ENCODE measurements at regions not wholly inside any gene's neighbourhood (a gene's known extent, or its start where the extent isn't known, plus 50 kb on each side); places are given as distances from the start of the nearest gene placed in this dataset.
"Not testable (repeated sequence)": the region's sequence is repeated elsewhere in the genome, so short reads cannot be mapped to it uniquely, and the experiment has no call there.

DNA sequence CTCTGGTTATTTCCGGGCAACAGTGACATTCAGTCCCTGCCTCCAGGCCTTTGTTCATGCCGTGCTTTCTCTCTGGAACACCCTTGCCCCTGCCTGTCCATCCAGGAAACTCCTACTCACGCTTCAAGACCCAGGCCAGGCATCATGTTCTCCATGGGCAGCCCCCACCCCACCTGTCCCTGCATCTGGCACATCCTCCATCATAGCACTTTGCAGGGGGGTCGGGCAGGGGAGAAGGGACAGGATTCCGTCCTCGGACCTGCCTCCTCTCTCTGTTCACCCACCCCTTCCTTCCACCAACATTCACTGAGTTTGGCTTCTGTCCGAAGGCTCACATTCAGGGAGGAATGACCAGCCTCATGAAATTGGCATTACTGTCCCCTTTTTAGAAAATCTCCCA lies 206.1 kb downstream of the MATN1 start:
- TF ChIP-seq, protein P1, sequence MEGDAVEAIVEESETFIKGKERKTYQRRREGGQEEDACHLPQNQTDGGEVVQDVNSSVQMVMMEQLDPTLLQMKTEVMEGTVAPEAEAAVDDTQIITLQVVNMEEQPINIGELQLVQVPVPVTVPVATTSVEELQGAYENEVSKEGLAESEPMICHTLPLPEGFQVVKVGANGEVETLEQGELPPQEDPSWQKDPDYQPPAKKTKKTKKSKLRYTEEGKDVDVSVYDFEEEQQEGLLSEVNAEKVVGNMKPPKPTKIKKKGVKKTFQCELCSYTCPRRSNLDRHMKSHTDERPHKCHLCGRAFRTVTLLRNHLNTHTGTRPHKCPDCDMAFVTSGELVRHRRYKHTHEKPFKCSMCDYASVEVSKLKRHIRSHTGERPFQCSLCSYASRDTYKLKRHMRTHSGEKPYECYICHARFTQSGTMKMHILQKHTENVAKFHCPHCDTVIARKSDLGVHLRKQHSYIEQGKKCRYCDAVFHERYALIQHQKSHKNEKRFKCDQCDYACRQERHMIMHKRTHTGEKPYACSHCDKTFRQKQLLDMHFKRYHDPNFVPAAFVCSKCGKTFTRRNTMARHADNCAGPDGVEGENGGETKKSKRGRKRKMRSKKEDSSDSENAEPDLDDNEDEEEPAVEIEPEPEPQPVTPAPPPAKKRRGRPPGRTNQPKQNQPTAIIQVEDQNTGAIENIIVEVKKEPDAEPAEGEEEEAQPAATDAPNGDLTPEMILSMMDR (IDR thresholded peaks at IDR 0.05; ENCODE audit: low read depth, low read length, missing input control) = not testable (repeated sequence)
- TF ChIP-seq ATF3 (IDR thresholded peaks at IDR 0.05); TAF1 (conservative IDR thresholded peaks at IDR 0.05); RAD21 (IDR thresholded peaks at IDR 0.05); GABPA (IDR thresholded peaks at IDR 0.05 in 1 of 2, conservative IDR thresholded peaks at IDR 0.05 in 1 of 2): not testable (repeated sequence)
- TF ChIP-seq, protein P2, sequence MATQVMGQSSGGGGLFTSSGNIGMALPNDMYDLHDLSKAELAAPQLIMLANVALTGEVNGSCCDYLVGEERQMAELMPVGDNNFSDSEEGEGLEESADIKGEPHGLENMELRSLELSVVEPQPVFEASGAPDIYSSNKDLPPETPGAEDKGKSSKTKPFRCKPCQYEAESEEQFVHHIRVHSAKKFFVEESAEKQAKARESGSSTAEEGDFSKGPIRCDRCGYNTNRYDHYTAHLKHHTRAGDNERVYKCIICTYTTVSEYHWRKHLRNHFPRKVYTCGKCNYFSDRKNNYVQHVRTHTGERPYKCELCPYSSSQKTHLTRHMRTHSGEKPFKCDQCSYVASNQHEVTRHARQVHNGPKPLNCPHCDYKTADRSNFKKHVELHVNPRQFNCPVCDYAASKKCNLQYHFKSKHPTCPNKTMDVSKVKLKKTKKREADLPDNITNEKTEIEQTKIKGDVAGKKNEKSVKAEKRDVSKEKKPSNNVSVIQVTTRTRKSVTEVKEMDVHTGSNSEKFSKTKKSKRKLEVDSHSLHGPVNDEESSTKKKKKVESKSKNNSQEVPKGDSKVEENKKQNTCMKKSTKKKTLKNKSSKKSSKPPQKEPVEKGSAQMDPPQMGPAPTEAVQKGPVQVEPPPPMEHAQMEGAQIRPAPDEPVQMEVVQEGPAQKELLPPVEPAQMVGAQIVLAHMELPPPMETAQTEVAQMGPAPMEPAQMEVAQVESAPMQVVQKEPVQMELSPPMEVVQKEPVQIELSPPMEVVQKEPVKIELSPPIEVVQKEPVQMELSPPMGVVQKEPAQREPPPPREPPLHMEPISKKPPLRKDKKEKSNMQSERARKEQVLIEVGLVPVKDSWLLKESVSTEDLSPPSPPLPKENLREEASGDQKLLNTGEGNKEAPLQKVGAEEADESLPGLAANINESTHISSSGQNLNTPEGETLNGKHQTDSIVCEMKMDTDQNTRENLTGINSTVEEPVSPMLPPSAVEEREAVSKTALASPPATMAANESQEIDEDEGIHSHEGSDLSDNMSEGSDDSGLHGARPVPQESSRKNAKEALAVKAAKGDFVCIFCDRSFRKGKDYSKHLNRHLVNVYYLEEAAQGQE (IDR thresholded peaks at IDR 0.05) = not testable (repeated sequence)
- TF ChIP-seq, protein P3, sequence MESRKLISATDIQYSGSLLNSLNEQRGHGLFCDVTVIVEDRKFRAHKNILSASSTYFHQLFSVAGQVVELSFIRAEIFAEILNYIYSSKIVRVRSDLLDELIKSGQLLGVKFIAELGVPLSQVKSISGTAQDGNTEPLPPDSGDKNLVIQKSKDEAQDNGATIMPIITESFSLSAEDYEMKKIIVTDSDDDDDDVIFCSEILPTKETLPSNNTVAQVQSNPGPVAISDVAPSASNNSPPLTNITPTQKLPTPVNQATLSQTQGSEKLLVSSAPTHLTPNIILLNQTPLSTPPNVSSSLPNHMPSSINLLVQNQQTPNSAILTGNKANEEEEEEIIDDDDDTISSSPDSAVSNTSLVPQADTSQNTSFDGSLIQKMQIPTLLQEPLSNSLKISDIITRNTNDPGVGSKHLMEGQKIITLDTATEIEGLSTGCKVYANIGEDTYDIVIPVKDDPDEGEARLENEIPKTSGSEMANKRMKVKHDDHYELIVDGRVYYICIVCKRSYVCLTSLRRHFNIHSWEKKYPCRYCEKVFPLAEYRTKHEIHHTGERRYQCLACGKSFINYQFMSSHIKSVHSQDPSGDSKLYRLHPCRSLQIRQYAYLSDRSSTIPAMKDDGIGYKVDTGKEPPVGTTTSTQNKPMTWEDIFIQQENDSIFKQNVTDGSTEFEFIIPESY (IDR thresholded peaks at IDR 0.05) = not testable (repeated sequence)
